A673 (cell line): ENCODE measurements at regions not wholly inside any gene's neighbourhood (a gene's known extent, or its start where the extent isn't known, plus 50 kb on each side); places are given as distances from the start of the nearest gene placed in this dataset.

Experiments
- BruUV-seq: library from RNA; stranded (reverse); fragments of 400-500 nt; replicated peaks from 2 replicates; lab custom pipeline; 2021; lab: Mats Ljungman, UMichigan
- CTCF ChIA-PET: fragments of 300-600 bp; sonication (Branson Sonifier 250); formaldehyde crosslinking; loops from one replicate; lab custom pipeline; 2022; ENCODE audit warnings: antibody characterized with exemption; lab: Charles Lee
- POLR2A ChIA-PET: fragments of 300-600 bp; sonication (Branson Sonifier 250); formaldehyde crosslinking; loops from one replicate; lab custom pipeline; 2022; ENCODE audit warnings: antibody characterized with exemption; ENCODE audit not compliant: low non-redundant PET; lab: Charles Lee
- DNase-seq: peaks from one replicate; pipeline ENCODE4 v3.0.0-alpha.2; 2015; ENCODE audit warnings: low spot score
- H3K27ac ChIP-seq: fragments of 200-600 bp; sonication (generic); 2 replicates; pipeline ENCODE4 v1.5.1; 2016; ENCODE audit warnings: mixed run types, low read depth, mild to moderate bottlenecking, mixed read lengths, antibody characterized with exemption, low read length; ENCODE audit not compliant: poor library complexity, severe bottlenecking
- H3K27me3 ChIP-seq: fragments of 200-600 bp; sonication (generic); replicated peaks from 2 replicates; pipeline ENCODE4 v1.6.1; 2017; ENCODE audit warnings: mixed run types, low read depth, mild to moderate bottlenecking, mixed read lengths, antibody characterized with exemption, low read length; ENCODE audit not compliant: insufficient read depth, poor library complexity
- H3K36me3 ChIP-seq: fragments of 200-600 bp; sonication (generic); 2 replicates; pipeline ENCODE4 v1.6.1; 2016; ENCODE audit warnings: mixed run types, mild to moderate bottlenecking, mixed read lengths, antibody characterized with exemption, low read length; ENCODE audit not compliant: insufficient read depth, poor library complexity, severe bottlenecking
- H3K4me1 ChIP-seq: fragments of 200-600 bp; sonication (generic); 2 replicates; pipeline ENCODE4 v1.6.1; 2017; ENCODE audit warnings: mixed run types, mild to moderate bottlenecking, mixed read lengths, antibody characterized with exemption, low read length; ENCODE audit not compliant: insufficient read depth, poor library complexity, severe bottlenecking
- H3K4me3 ChIP-seq: fragments of 200-600 bp; sonication (generic); 2 replicates; pipeline ENCODE4 v1.5.1; 2016; ENCODE audit warnings: low read depth, mixed run types, mild to moderate bottlenecking, mixed read lengths, low read length; ENCODE audit not compliant: poor library complexity, severe bottlenecking
- H3K9me3 ChIP-seq: fragments of 200-600 bp; sonication (generic); 2 replicates; pipeline ENCODE4 v1.6.1; 2016; ENCODE audit warnings: mixed run types, low read depth, mild to moderate bottlenecking, mixed read lengths, antibody characterized with exemption, low read length; ENCODE audit not compliant: poor library complexity, severe bottlenecking
- CTCF ChIP-seq: fragments of 300-800, 200-600 bp; sonication (generic); conservative IDR thresholded peaks from 2 replicates; pipeline ENCODE4 v1.5.1; 2017; ENCODE audit warnings: low read depth, mild to moderate bottlenecking, antibody characterized with exemption, low read length, moderate library complexity, mixed read lengths
- EZH2 ChIP-seq: fragments of 200-600 bp; sonication (generic); IDR thresholded peaks from 2 replicates; pipeline ENCODE4 v1.6.1; 2017; ENCODE audit warnings: borderline replicate concordance, low read depth, mild to moderate bottlenecking, mixed read lengths, antibody characterized with exemption, low read length; ENCODE audit not compliant: poor library complexity, severe bottlenecking
- intact Hi-C: fragments of 100-400 bp; cut with micrococcal nuclease; formaldehyde crosslinking; loops from one replicate; pipeline ENCODE4 v1.10.0; 2022; ENCODE audit not compliant: unreplicated experiment

GRCh38 chr7:45978010-45978681 lies 57.1 kb upstream of the IGFBP3 start:
- Histone ChIP-seq H3K9me3 (peaks cover 5% of the 10 kb centered on the region), H3K36me3 (no peaks in the 10 kb centered on the region), H3K27ac (no peak overlapping the region), H3K4me1 (no peaks in the 10 kb centered on the region), H3K4me3 (no peak overlapping the region), H3K27me3 (no peaks in the 10 kb centered on the region)
- no peak for TF ChIP-seq CTCF
- no peak for TF ChIP-seq EZH2
- CTCF ChIA-PET, result no interaction called here
- POLR2A ChIA-PET, result no interaction called here
- DNase-seq, result peak; percentile 53
- no TSS peak for BruUV-seq
- intact Hi-C loops, result no loop called here

- no peak for TF ChIP-seq CTCF
- intact Hi-C loops, result no loop called here
- Histone ChIP-seq H3K36me3 (no peaks in the 10 kb centered on the region), H3K9me3 (peaks cover 5% of the 10 kb centered on the region), H3K27ac (no peak overlapping the region), H3K4me3 (no peak overlapping the region), H3K27me3 (no peaks in the 10 kb centered on the region), H3K4me1 (no peaks in the 10 kb centered on the region)
- BruUV-seq, result no TSS peak
- POLR2A ChIA-PET, result no interaction called here
- no peak for DNase-seq
- CTCF ChIA-PET, result no interaction called here
These were observed 56.2 kb upstream of the IGFBP3 start for GRCh38 chr7:45977256-45977780.

- H3K36me3 ChIP-seq, result no peaks in the 10 kb centered on the region
- no peaks in the 10 kb centered on the region for H3K9me3 ChIP-seq
- H3K4me3 ChIP-seq, result no peak overlapping the region
- H3K27me3 ChIP-seq, result no peaks in the 10 kb centered on the region
- H3K4me1 ChIP-seq, result no peaks in the 10 kb centered on the region
- no peak for DNase-seq
- ChIA-PET POLR2A (no interaction called here), CTCF (no interaction called here)
- no TSS peak for BruUV-seq
- intact Hi-C loops, result no loop called here
- H3K27ac ChIP-seq, result no peak overlapping the region
- no peak for TF ChIP-seq CTCF
- no peak for TF ChIP-seq EZH2
These were observed 55.4 kb upstream of the IGFBP3 start for GRCh38 chr7:45976485-45976856.
